GM23248 (cell line): ENCODE measurements at regions not wholly inside any gene's neighbourhood (a gene's known extent, or its start where the extent isn't known, plus 50 kb on each side); places are given as distances from the start of the nearest gene placed in this dataset.

Source experiments
- EZH2 ChIP-seq: fragments of 200-600 bp; sonication (generic); IDR thresholded peaks from 2 replicates; pipeline ENCODE4 v1.6.1; 2018; ENCODE audit warnings: antibody characterized with exemption, mild to moderate bottlenecking; ENCODE audit not compliant: insufficient read depth, poor library complexity, severe bottlenecking
- EZH2phosphoT487 ChIP-seq: fragments of 200-600 bp; sonication (generic); IDR thresholded peaks from 2 replicates; pipeline ENCODE4 v1.6.1; 2018; ENCODE audit warnings: antibody characterized with exemption, moderate library complexity, mild to moderate bottlenecking, low read depth; ENCODE audit not compliant: insufficient read depth

DNA sequence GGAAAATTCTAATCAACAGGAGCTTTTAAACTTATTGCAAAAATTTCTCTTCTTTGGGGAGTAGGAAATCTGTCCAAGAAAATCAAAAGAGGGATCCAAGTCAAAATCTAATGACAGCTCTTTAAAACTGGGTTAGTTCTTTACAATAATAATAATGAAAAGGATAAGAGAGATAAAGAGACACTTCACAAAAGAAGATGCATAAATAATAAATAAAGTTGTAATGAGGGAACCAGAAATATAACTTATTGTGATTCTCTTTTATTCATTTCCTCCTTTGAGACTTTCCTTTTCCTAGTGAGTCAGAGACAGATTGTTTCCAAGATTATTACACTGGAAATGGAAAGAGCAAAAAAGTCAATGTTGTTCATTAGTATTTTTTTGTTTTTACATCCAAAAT is 1029.3 kb downstream of the PCDH17 start:
- TF ChIP-seq EZH2phosphoT487 (no peak), EZH2 (no peak)
